ENCODE measurements at regions not wholly inside any gene's neighbourhood (a gene's known extent, or its start where the extent isn't known, plus 50 kb on each side); places are given as distances from the start of the nearest gene placed in this dataset.
A peak's percentile ranks its signal among the peaks of the same experiment; 100 is the strongest.

DNA sequence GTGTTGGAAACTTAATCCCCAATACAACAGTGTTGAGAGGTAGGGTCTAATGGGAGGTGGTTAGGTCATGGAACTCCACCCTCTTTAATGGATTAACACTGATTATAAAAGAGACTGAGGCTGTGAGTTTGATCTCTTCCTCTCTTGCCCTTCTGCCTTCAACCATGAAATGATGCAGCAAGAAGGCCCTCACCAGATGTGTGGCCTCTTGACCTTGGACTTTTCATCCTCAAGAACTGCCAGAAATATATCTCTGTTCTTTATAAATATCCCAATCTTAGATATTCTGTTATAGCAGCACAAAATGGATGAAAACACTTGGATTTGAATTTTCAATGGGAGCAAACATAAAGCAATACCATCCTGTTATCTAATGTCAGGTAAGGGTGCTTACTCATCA is 67.6 kb downstream of the NMUR2 start:
- ATAC-seq: no peak
- DNase-seq: no peak
- intact Hi-C loops (cut with micrococcal nuclease): no loop called here

DNA sequence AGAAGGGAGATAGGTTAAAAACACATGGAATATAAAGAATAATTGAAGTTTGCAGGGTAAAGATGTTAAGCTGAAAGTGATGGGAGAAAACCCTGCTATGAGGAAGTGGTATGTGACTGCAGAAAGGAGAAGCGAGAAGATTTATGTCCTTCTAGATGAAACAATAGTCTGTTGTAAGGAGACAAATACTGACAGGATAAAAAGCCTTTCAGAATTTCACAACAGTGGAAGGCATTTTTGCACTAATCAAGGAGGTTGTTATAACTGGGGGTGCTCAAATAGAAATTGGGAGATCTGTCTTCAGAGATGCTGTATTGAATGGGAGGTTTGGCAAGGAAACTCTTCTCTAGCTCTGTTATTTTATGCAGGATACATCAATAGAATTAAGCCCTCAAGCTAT is 69.6 kb downstream of the NMUR2 start:
- intact Hi-C loops (cut with micrococcal nuclease): no loop called here
- DNase-seq: no peak
- ATAC-seq: no peak

DNA sequence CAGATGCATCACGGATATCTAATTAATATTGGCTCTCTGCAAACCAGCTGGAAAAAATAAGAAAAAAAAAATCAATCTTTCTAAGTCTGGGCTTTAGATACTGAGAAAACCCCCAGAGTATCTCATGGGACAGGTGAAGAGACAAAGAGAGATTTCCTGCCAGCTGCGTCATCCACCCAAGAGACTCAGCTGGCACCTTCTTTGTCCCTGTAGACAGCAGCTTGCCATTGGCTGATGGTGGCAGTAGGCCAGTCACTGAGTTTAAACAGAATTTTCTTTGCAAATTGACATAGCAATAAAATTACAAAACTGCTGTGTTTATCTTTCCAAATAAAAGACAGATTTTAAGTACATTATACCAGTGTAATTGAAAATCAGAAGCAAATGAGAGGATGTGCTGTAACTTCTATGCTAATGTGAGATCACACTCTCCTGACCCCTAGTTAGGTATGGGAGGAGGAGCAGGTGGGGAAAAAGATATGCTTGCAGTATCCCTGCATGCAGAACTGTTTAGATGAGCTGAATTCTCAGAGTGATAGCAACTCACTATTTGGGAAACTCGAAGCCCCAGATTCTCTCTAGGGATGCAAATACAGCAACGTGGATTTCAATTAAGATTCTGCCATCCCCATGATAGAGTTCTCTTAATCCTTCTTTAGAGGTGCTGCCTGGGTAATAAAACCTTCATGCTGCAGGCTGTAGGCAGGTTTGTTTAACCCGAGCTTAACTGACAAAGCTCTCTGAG is 72.2 kb downstream of the NMUR2 start:
- intact Hi-C loops (cut with micrococcal nuclease): no loop called here
- no peak for ATAC-seq
- DNase-seq: no peak

DNA sequence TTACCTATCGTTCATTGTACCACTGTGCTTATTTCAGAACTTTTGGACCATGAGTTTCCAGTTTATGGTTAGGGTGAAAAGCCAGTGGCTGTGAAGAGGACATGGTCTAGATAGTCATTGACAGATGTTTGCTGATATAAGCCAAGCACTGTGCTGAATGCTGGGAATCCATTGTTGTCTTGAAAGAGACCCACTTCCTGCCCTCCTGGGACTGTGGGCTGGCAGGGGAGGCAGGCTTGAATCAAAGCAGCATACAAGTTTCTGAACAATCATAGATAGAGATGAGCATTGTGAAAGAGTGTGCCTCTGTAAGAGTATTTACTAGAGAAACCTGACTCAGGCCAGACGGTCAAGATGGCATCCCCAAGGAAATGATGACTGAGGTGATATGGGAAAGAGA is 73.4 kb downstream of the NMUR2 start:
- ATAC-seq: no peak
- DNase-seq: no peak
- intact Hi-C loops (cut with micrococcal nuclease): no loop called here

DNA sequence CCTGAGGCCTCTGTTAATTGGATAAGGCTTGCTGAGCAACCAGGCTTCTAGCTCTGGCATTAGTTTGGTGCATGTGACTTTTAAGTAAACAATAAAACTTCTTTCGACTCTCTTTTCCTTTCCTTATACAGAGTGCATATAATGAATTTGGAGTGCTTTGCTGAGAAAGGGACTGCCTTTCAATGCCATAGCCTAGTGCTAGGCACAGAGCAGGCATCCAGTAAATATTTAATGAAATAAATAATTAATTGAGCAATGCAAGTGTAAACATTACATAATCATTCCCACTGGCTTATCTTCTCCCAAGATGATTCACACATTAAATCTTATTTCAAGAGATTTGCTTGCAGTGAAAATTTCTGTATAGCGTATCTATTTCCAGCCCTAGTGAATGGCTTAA is 74.1 kb downstream of the NMUR2 start:
- ATAC-seq: no peak
- intact Hi-C loops (cut with micrococcal nuclease): no loop called here
- no peak for DNase-seq

DNA sequence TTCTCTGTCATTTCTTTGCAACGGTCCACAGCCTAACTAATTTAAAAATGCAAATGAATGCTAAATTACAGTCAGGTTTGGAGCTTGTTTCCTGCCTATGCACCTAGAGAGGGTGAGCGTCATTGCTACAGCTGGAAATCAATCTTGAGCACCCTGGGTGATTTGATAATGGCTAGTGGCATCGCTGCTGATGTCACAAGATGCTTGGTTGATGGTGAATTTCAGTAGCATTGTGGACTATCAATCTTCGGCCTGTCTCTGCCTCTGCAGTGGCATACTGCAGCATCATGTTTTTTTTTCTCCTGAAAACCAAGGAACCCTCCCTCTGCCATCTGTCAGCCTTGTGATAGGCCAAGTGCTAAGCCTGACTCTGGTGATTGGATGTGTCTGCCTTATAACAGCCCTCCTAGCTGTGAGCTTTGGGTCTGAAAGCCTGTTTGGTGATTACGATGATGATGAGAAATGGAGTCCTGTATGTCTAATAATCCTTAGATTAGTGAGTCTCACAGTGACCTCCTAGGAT is 75.3 kb downstream of the NMUR2 start:
- intact Hi-C loops (cut with micrococcal nuclease): no loop called here
- no peak for DNase-seq
- peak; percentile 43 for ATAC-seq

DNA sequence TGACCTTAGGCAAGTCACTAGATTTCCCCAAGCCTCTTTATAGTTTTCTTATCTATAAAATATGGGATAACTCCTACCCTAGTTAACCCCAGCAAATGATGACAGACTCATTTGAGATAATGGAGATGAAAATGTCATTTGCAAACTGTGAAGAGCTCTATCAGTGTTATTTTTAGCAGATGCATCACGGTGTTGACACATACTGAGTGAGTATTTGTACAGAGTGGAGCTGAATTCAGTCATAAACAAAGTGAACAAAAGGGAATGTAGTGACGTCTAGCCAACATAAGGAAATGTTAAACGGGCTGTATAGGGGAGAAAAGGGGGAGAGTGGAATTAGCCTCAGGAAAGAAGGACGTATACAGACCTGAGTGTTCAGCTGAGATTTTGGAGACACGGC is 75.9 kb downstream of the NMUR2 start:
- DNase-seq (no peak), ATAC-seq (peak; percentile 93)
- intact Hi-C loops (cut with micrococcal nuclease): no loop called here

DNA sequence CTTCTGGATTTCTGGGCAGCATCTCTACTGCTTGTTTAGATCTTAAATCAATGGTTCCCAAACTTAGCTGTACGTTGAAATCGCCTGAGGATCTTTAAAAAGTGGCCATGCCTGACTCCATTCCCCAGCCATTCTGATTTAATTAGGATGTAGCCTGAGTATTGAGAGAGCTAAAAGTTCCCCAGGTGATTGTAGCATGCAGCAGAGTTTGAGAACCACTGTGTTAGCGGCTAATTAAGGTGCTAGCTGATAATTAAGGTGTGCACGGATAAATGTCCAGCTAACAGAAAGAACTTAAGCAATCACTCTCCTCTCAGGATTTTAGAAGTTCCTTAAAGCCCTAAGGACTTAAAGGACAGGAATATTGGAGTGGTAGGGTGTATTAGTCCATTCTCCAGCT is 89.1 kb downstream of the NMUR2 start:
- DNase-seq (no peak), ATAC-seq (no peak)
- intact Hi-C loops (cut with micrococcal nuclease): no loop called here

DNA sequence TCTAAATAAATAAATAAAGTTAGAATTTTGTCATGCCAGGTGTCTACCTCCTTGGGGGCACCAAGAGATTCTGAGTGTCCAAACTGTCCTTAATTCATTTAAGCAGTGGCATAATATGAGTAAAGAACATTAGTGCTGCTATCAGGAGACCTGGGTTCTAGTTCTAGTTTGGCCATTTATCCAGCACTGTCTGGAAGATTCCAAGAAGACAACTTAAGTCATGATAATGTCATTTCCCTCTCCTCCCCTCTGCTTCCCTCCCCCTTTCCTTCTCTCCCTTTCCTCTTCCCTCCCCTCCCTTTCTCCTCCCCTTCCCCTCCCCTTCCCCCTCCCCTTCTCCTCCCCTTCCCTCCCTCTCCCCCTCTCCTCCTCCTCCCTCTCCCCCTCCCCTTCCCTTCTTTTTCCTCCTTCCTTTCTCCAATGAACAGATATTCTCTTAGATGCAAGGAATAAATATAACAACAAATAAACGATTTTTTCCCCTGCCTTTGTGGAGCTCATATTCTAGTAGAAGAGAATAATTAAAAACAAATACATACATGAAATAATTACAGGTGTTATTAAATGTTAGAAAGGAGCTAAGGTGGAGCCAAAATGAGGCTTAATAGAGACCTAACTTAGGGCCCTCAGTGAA is 90.8 kb downstream of the NMUR2 start:
- DNase-seq (no peak), ATAC-seq (no peak)
- intact Hi-C loops (cut with micrococcal nuclease): no loop called here

DNA sequence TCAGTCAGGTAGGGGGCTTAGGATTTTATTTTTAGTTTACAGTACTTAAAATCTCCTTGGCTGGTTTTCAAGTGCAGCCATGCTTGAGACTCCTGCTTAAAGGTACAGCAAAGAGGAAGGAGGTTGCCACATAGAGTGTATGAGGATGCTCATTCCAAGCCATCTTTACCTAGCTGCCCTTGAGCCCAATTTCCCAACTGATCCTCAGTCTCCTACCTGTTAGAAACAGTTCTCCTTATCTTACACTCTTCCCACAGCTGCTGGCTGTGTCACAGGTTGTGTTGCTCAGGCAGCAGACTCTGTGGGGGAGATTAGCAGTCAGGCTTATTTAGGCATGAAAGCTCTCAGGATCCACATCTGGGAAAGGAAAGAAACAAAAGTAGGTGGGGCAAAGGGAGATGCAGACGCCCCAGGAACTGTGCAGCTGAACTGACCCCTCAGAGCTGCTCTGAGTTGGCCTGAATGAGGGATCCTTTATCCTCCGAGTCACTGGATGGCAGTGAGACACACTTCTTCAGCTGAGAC is 95.1 kb downstream of the NMUR2 start:
- no peak for ATAC-seq
- intact Hi-C loops (cut with micrococcal nuclease): no loop called here
- no peak for DNase-seq

DNA sequence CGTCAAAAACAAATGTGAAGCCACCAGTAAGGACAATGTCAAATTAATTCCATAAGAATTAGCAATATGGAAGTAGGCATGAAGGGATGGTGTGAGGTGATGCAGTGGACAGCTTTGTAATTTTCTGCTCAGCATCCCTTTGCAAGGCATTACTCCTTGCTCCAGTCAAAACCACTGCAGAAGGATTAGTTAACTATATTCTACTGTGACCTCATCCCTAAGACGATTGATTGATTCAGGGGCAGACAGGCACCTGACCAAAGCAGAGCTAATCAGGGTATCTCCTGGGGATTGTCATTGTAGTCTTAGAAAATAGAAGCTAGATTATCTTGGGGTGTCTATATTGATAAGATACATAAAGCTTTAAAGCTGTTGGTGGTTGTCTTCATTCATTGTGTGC is 98.7 kb downstream of the NMUR2 start:
- ATAC-seq: no peak
- intact Hi-C loops (cut with micrococcal nuclease): no loop called here
- DNase-seq: no peak

DNA sequence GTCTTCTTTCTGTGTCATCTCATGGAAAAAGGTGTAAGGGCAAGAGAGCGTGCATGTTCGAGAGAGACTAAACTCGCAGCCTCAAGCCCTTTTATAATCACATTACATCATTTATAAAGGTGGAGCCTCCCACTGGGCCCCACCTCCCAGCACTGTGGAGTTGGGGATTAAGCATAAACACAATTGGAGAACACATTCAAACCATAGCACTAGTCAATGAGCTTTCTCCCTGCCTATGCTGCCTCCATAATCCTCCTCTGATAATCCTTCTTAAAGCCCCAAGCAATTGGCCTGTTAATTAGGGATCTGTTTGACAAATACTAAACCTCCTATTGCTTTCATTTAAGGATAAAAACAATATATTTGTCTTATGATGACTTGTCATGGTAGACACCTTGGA is 99.6 kb downstream of the NMUR2 start:
- DNase-seq (no peak), ATAC-seq (no peak)
- intact Hi-C loops (cut with micrococcal nuclease): no loop called here

DNA sequence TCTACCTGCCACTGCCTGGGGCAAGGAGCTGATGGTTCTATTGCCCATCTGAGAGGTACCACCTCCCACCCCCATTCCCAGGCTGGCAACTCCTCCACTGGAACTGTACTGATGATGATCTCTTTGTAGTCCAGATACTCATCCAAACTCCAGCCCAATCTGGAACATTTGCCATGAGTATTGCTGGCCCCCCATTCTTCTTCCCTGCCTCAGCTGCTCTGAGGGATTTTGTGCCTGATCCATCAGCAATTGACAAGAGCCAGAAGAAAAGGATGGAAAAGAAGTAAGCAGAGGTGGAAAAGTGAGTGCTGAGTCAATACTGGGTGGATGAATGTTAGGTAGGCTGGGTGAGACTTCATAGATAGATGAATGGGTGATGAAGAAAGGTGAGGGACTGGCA is 101.2 kb downstream of the NMUR2 start:
- no peak for DNase-seq
- intact Hi-C loops (cut with micrococcal nuclease): no loop called here
- ATAC-seq: no peak

DNA sequence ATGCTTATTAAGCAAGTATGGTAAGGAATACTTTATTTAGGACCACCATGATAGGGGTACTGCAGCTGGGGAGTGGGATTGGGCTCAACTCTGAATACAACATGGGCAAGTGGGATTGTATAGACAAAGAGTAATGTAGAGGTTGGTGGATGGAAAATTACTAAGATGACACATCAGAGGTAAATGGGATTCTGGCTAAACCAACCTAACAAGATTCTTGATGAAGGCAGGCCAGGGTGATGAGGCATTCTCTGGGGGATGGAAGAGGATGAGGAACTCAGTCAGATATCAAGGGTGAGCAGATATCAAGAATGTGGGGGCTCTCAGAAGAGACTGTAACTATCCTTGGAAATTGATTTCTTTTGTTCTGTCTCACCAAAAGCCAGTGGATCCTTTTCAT is 107.2 kb downstream of the NMUR2 start:
- intact Hi-C loops (cut with micrococcal nuclease): no loop called here
- ATAC-seq (no peak), DNase-seq (no peak)

DNA sequence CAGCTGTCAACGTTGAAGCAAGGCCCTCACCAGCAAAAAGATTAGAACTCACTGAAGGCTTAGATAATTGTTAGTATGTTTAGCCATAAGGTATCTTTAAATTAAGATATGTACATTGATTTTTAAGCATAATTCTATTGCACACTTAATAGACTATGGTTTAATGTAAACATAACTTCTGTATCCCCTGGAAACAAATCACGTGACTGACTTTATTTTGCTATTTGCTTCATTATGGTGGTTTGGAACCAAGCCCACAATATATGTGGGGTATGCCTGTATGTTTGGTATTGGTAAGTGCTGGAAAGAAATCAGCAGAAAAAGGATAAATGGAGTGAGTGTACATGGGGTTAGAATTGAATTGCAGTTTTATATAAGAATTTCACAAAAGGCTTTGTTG is 111.9 kb downstream of the NMUR2 start:
- ATAC-seq: no peak
- intact Hi-C loops (cut with micrococcal nuclease): no loop called here
- DNase-seq: no peak

DNA sequence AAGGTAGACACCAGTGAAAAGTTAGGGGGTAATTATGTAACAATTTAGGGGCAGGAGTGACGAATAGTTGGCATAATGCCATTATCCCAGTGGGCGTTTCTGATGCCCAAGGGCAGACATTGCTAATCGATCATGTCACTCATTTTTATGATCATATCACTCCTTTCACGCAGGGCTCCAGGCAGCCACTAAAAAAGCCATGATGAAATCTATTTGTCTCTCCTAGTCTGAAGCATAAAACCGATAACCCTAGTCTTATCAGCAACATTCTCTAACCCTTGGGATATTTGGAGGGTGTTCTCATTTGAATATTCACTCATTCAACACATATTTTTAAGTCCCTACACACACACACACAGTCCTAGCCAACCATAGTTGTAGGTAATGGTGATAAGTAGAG is 114.9 kb downstream of the NMUR2 start:
- no peak for ATAC-seq
- DNase-seq: no peak
- intact Hi-C loops (cut with micrococcal nuclease): no loop called here

DNA sequence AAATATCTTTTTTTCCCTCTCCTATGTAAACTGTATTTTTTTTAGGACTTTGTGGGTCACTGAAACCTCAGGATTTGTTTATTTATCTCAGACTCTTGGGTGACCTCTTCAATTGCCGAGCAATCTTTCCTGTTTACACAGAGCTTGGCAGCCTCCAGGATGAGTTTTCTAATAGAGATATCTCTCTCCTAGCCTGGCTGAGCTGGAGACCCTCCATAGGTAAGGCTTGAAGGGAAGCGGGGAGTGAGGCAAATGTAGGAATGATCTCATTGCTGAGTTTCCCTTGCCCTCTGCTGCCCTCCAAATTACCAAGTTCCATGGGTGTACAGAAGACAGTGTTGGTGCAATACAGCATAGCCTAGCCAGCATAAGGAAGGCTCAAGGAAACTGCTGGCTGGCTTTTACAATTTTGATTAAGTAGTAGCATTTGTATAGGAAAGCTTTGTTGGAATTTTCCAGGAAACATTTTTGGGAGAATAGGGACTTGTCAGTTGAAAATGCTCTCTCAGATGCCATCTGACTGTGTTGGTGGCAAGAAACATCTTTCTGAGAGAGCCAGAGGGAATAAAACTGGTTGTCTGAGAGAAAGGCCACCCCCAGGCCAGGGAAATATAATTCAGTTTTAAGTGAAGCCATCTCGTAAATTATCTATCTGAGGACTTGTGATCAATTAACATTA is 116.0 kb downstream of the NMUR2 start:
- DNase-seq (no peak), ATAC-seq (peak; percentile 66)
- intact Hi-C loops (cut with micrococcal nuclease): no loop called here

DNA sequence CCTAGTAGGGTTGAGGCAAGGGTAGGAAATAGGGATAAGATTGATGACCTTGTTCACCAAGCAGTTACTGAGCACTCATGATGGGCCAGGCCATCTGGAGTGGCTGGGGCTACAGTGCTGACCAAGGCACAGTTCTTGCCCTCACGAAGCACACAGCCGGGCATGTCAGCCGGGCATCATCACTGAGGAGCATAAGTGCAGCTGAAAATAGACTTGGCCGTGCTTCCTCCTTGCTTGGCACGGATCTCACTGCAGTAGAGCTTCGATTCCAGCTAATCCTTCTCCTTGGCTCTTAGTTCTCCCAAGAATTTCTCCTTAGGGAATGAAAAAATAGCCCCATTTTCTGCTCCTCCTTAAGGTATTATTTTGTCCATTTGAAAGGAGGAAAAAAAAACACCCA is 116.6 kb downstream of the NMUR2 start:
- intact Hi-C loops (cut with micrococcal nuclease): no loop called here

DNA sequence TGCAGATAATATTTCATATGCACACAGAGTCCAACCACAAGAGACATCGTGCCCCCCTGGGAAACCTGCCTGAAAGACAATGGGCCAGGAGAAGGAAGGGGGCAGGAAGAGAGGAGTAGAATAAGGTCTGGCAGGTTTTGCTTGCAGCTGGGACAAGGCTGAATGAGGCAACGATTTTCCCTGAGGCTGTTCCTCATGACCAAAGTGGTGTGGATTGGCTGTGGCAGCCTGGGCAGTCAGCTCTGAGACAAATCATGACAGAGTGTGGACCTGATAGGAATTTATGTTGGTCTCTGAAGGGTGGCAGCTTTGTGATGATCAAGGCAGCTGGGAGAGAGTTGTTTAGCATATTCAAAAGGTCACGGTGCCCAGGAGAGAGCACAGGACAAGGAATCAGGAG is 119.3 kb downstream of the NMUR2 start:
- ATAC-seq (no peak), DNase-seq (no peak)
- intact Hi-C loops (cut with micrococcal nuclease): no loop called here

More for the DNA sequence above, 116.6 kb downstream of the NMUR2 start:
- peak; percentile 99 for ATAC-seq
- DNase-seq: peak; percentile 80

DNA sequence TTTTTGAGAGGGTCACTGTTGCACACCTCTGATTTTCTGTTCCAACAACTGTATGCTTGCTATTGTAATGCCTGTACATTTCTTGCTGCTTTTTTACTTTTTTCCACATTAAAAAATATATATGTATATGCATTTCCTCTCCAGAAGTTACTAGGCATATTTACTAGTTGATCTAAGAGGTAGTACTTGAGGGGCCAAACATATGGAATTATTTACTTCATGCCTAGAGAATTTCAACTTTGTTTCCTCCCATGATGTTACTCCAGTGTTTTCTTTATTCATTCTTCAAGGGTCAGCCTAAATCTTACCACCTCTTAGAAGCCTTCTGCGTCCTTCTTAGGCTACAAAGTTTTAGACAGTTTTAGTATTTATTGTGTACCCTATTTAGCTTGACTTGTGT is 122.7 kb downstream of the NMUR2 start:
- ATAC-seq (no peak), DNase-seq (no peak)
- intact Hi-C loops (cut with micrococcal nuclease): no loop called here
